NK-92 treated with Interleukin-12 subunit alpha and Interleukin-12 subunit beta, amount 100 ng/mL, for 24 hours (cell line): ENCODE measurements at regions not wholly inside any gene's neighbourhood (a gene's known extent, or its start where the extent isn't known, plus 50 kb on each side); places are given as distances from the start of the nearest gene placed in this dataset.
"Not testable (repeated sequence)": the region's sequence is repeated elsewhere in the genome, so short reads cannot be mapped to it uniquely, and the experiment has no call there.

ENCODE experiments used
- DNase-seq: peaks from one replicate; lab custom pipeline; 2025; lab: John Stamatoyannopoulos, UW

GRCh38 chr16:85527042-85527766 is 85.9 kb upstream of the GSE1 start:
- no peak for DNase-seq

GRCh38 chr16:85527767-85528297 is 85.3 kb upstream of the GSE1 start:
- no peak for DNase-seq

GRCh38 chr16:85528528-85529387 is 84.4 kb upstream of the GSE1 start:
- DNase-seq = no peak

- no peak for DNase-seq
Measured at GRCh38 chr16:85529489-85530369, 83.4 kb upstream of the GSE1 start.

GRCh38 chr16:85530370-85530739 is 82.8 kb upstream of the GSE1 start:
- DNase-seq = no peak

GRCh38 chr16:85531516-85531915 is 81.6 kb upstream of the GSE1 start:
- DNase-seq = no peak

GRCh38 chr16:85532147-85532546 is 81.0 kb upstream of the GSE1 start:
- no peak for DNase-seq

- DNase-seq = not testable (repeated sequence)
Measured at GRCh38 chr16:85533593-85533992, 79.5 kb upstream of the GSE1 start.

- no peak for DNase-seq
Measured at GRCh38 chr16:85534536-85535351, 78.4 kb upstream of the GSE1 start.

- no peak for DNase-seq
Measured at GRCh38 chr16:85535352-85536072, 77.6 kb upstream of the GSE1 start.

GRCh38 chr16:85536073-85536410 is 77.1 kb upstream of the GSE1 start:
- no peak for DNase-seq

GRCh38 chr16:85536411-85537330 is 76.5 kb upstream of the GSE1 start:
- DNase-seq = no peak

- DNase-seq = no peak
Measured at GRCh38 chr16:85537331-85537788, 75.8 kb upstream of the GSE1 start.

- no peak for DNase-seq
Measured at GRCh38 chr16:85537795-85538401, 75.2 kb upstream of the GSE1 start.

- DNase-seq = no peak
Measured at GRCh38 chr16:85539084-85539483, 74.0 kb upstream of the GSE1 start.

- DNase-seq = no peak
Measured at GRCh38 chr16:85539629-85540291, 73.4 kb upstream of the GSE1 start.

GRCh38 chr16:85541181-85541580 is 71.9 kb upstream of the GSE1 start:
- no peak for DNase-seq

- no peak for DNase-seq
Measured at GRCh38 chr16:85541619-85541979, 71.5 kb upstream of the GSE1 start.
